Kidney (tissue), 13 donors: ENCODE measurements at regions not wholly inside any gene's neighbourhood (a gene's known extent, or its start where the extent isn't known, plus 50 kb on each side); places are given as distances from the start of the nearest gene placed in this dataset.

Source experiments
- DNase-seq, 5 donors: peaks; one replicate each; pipeline ENCODE4 v3.0.0-alpha.2; 2013 to 2020
- FAIRE-seq: peaks from 2 replicates; lab custom pipeline; 2012; peaks lifted over from hg19 to GRCh38; lab: Jason Lieb, UNC
- H3K27ac ChIP-seq, 2 donors: one replicate each; pipeline ENCODE4 v1.7.0; 2013; ENCODE audit warnings: low read depth in 2 of 2, low read length in 2 of 2, inconsistent platforms in 1 of 2
- H3K27me3 ChIP-seq: one replicate; pipeline ENCODE4 v1.7.1; 2013; ENCODE audit warnings: low read length, inconsistent platforms; ENCODE audit not compliant: control insufficient read depth, insufficient read depth
- H3K36me3 ChIP-seq, 3 donors: one replicate each; pipeline versions ENCODE4 v1.7.0 to v1.7.1; 2013; ENCODE audit warnings: low read length in 3 of 3, control low read depth in 1 of 3, inconsistent platforms in 1 of 3; ENCODE audit not compliant: insufficient read depth in 3 of 3, control insufficient read depth in 2 of 3
- H3K4me1 ChIP-seq, 3 donors: one replicate each; pipeline versions ENCODE4 v1.7.0 to v1.7.1; 2013; ENCODE audit warnings: low read length in 3 of 3, inconsistent platforms in 1 of 3, low read depth in 1 of 3; ENCODE audit not compliant: control insufficient read depth in 2 of 3, insufficient read depth in 2 of 3
- H3K4me3 ChIP-seq, 3 donors: one replicate each; pipeline versions ENCODE4 v1.7.0 to v1.8.1; 2013; ENCODE audit warnings: low read length in 3 of 3, control low read depth in 1 of 3, inconsistent platforms in 1 of 3
- H3K9ac ChIP-seq, 3 donors: one replicate each; pipeline versions ENCODE4 v1.7.0 to v1.7.1; 2013; ENCODE audit warnings: low read length in 3 of 3, control low read depth in 1 of 3, inconsistent platforms in 1 of 3
- H3K9me3 ChIP-seq, 3 donors: one replicate each; pipeline versions ENCODE4 v1.7.0 to v1.7.1; 2013; ENCODE audit warnings: low read length in 3 of 3, control low read depth in 1 of 3, inconsistent platforms in 1 of 3; ENCODE audit not compliant: control insufficient read depth in 2 of 3, insufficient read depth in 1 of 3
- intact Hi-C: fragments of 100-400 bp; cut with DNase I; formaldehyde crosslinking; loops from one replicate; pipeline ENCODE4 v1.11.1; 2022
- TF ChIP-seq, protein P1 (sequence below): IDR thresholded peaks from 3 replicates; pipeline ENCODE4 v1.5.1; 2012; ENCODE audit warnings: mild to moderate bottlenecking, moderate library complexity, borderline replicate concordance; ENCODE audit not compliant: insufficient read depth; ENCODE audit errors: extremely low read depth
- donor health status: control.
- donor health status: control.
- donor health status: control.
- donor health status: control.
- donor health status: control.
- donor health status: DM: yes; HTN: yes; CAD: no.
- donor health status: Normal renal cell carcinoma (clear cell type).

DNA sequence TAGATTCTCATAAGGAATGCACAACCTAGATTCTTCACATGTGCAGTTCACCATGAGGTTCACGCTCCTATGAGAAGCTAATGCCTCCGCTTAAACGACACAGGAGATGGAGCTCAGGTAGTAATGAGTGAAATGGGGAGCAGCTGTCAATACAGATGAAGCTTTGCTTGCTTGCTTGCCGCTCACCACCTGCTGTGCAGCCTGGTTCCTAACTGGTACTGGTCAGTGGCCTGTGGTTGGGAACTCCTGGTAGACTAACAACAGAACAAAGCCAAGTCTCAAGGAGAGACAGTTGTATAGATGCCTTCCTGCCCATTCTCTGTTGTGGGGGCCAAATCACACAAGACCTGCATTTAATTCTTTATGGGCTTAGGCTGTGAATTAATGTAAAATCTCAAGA lies 449.2 kb upstream of the TNP1 start:
- H3K9ac ChIP-seq, result no peak overlapping the region
- TF ChIP-seq, protein P1, sequence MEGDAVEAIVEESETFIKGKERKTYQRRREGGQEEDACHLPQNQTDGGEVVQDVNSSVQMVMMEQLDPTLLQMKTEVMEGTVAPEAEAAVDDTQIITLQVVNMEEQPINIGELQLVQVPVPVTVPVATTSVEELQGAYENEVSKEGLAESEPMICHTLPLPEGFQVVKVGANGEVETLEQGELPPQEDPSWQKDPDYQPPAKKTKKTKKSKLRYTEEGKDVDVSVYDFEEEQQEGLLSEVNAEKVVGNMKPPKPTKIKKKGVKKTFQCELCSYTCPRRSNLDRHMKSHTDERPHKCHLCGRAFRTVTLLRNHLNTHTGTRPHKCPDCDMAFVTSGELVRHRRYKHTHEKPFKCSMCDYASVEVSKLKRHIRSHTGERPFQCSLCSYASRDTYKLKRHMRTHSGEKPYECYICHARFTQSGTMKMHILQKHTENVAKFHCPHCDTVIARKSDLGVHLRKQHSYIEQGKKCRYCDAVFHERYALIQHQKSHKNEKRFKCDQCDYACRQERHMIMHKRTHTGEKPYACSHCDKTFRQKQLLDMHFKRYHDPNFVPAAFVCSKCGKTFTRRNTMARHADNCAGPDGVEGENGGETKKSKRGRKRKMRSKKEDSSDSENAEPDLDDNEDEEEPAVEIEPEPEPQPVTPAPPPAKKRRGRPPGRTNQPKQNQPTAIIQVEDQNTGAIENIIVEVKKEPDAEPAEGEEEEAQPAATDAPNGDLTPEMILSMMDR, result no peak
- no peaks in the 10 kb centered on the region for H3K36me3 ChIP-seq
- H3K27ac ChIP-seq, result no peak overlapping the region
- FAIRE-seq, result no peak
- DNase-seq, result no peak
- H3K9me3 ChIP-seq, result no peaks in the 10 kb centered on the region
- H3K27me3 ChIP-seq, result no peaks in the 10 kb centered on the region
- intact Hi-C loops, result no loop called here
- H3K4me1 ChIP-seq, result no peaks in the 10 kb centered on the region
- no peak overlapping the region for H3K4me3 ChIP-seq

DNA sequence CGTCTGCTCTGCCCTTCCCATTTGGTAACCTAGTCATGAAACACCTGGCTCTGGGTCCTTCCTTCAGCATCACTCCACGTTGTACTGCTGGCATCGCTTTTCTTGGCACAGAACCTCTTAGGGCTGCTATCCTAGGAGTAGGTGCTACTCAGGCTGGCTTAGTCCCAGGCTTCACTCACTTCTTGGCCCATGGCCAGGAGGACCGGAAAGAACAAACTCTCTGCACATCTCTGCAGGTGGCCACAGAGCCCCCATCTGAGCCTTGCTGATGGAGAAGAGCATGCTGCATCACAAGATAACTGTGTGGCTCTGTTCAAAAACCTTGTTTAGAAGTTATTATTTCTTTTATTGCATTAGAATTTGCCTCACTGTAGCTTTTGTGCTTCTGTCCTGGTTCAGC lies 447.2 kb upstream of the TNP1 start:
- intact Hi-C loops, result no loop called here
- Histone ChIP-seq H3K27me3 (no peaks in the 10 kb centered on the region), H3K4me3 (no peak overlapping the region), H3K36me3 (no peaks in the 10 kb centered on the region), H3K27ac (no peak overlapping the region), H3K4me1 (no peaks in the 10 kb centered on the region), H3K9ac (no peak overlapping the region), H3K9me3 (no peaks in the 10 kb centered on the region)
- TF ChIP-seq, protein P1, result no peak
- no peak for FAIRE-seq
- DNase-seq, result no peak

DNA sequence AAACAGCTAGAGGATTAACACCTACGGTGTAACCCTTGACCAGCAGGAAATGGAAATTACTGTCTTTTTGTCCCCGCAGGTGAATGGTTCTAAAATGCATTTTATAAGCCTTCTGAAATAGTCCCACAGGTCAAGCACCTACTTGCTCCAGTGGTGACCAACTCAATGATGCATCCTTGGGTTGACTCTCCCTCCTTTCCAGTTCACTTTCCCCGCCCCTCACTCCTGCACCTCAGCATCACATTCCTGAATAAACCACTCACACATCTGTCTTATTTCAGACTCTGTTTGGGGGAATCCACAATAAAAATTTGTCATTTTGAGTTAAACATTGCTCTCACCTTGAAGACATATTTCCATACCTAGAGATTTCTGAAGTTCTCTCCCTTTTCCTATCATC lies 446.0 kb upstream of the TNP1 start:
- Histone ChIP-seq H3K27ac (no peak overlapping the region), H3K9me3 (no peaks in the 10 kb centered on the region), H3K36me3 (no peaks in the 10 kb centered on the region), H3K4me3 (no peak overlapping the region), H3K27me3 (no peaks in the 10 kb centered on the region), H3K9ac (no peak overlapping the region), H3K4me1 (no peaks in the 10 kb centered on the region)
- intact Hi-C loops, result no loop called here
- TF ChIP-seq, protein P1, result no peak
- FAIRE-seq (no peak), DNase-seq (no peak)

DNA sequence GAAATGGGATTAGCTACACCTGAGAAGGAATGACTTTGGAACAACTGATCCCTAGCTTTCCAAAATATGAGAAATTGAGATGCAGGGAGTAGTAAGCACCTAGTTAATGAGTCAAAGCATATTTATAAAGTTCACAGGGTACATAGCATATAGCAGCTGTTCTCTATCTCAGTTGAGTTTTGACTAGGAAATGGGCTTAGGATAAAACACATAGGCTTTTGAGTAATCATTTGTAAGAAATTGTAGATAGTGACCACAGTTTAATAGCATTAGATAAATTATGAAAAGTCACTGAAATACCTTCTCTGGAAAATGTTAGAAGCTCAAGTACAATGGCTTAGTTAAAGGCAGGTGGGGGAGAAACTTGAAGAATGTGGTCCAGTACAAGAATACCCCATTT lies 444.7 kb upstream of the TNP1 start:
- H3K9ac ChIP-seq, result no peak overlapping the region
- H3K27me3 ChIP-seq, result no peaks in the 10 kb centered on the region
- H3K4me3 ChIP-seq, result no peak overlapping the region
- H3K9me3 ChIP-seq, result no peaks in the 10 kb centered on the region
- FAIRE-seq (no peak), DNase-seq (no peak)
- H3K36me3 ChIP-seq, result no peaks in the 10 kb centered on the region
- H3K27ac ChIP-seq, result no peak overlapping the region
- intact Hi-C loops, result no loop called here
- H3K4me1 ChIP-seq, result no peaks in the 10 kb centered on the region
- TF ChIP-seq, protein P1, result no peak
